ENCODE measurements at regions not wholly inside any gene's neighbourhood (a gene's known extent, or its start where the extent isn't known, plus 50 kb on each side); places are given as distances from the start of the nearest gene placed in this dataset.

GRCh38 chr9:25904701-25905100 lies 226.5 kb upstream of the TUSC1 start:
- Histone ChIP-seq H3K9me3 (ENCODE audit: control insufficient read depth, insufficient read depth, low read length) (peaks cover 2% of the 10 kb centered on the region), H3K27ac (ENCODE audit: low read length) (no peak overlapping the region), H3K4me3 (ENCODE audit: low read length) (no peak overlapping the region), H3K27me3 (ENCODE audit: control insufficient read depth, insufficient read depth, low read length) (no peaks in the 10 kb centered on the region), H3K36me3 (ENCODE audit: control insufficient read depth, insufficient read depth, low read length) (no peaks in the 10 kb centered on the region), H3K4me1 (ENCODE audit: control insufficient read depth, insufficient read depth, low read length) (no peaks in the 10 kb centered on the region)
- H3K27ac Mint-ChIP-seq = no peak overlapping the region
- WGBS (ENCODE audit: insufficient coverage) = no CpG with 5 or more reads among the region's 1 CpG
- ATAC-seq (no peak), DNase-seq (no peak)
- H3K9me3 Mint-ChIP-seq = peaks cover 33 to 35% of the 10 kb centered on the region in 2 donors
- no peak overlapping the region for H3K4me3 Mint-ChIP-seq
- intact Hi-C loops (cut with micrococcal nuclease) = no loop called here
- peaks cover 20% of the 10 kb centered on the region for H3K36me3 Mint-ChIP-seq
- H3K27me3 Mint-ChIP-seq (ENCODE audit: low read depth in 2 of 2) = no peaks in the 10 kb centered on the region
- H3K4me1 Mint-ChIP-seq = no peaks in the 10 kb centered on the region
- no peak for TF ChIP-seq CTCF (IDR thresholded peaks at IDR 0.05)

GRCh38 chr9:25891527-25891926 lies 213.3 kb upstream of the TUSC1 start:
- peaks cover 19 to 34% of the 10 kb centered on the region in 2 donors for H3K9me3 Mint-ChIP-seq
- Histone ChIP-seq H3K27ac (ENCODE audit: low read length) (no peak overlapping the region), H3K9me3 (ENCODE audit: control insufficient read depth, insufficient read depth, low read length) (peaks cover 11% of the 10 kb centered on the region), H3K36me3 (ENCODE audit: control insufficient read depth, insufficient read depth, low read length) (no peaks in the 10 kb centered on the region), H3K4me1 (ENCODE audit: control insufficient read depth, insufficient read depth, low read length) (no peaks in the 10 kb centered on the region), H3K27me3 (ENCODE audit: control insufficient read depth, insufficient read depth, low read length) (no peaks in the 10 kb centered on the region), H3K4me3 (ENCODE audit: low read length) (no peak overlapping the region)
- WGBS (ENCODE audit: insufficient coverage) = 78% methylated on average over 3 of the region's 3 CpGs
- no peak for DNase-seq
- H3K4me3 Mint-ChIP-seq = no peak overlapping the region
- no peaks in the 10 kb centered on the region for H3K4me1 Mint-ChIP-seq
- ATAC-seq = no peak
- no peak overlapping the region for H3K27ac Mint-ChIP-seq
- H3K27me3 Mint-ChIP-seq (ENCODE audit: low read depth in 2 of 2) = no peaks in the 10 kb centered on the region
- peaks cover 18% of the 10 kb centered on the region for H3K36me3 Mint-ChIP-seq
- intact Hi-C loops (cut with micrococcal nuclease) = no loop called here
- no peak for TF ChIP-seq CTCF (IDR thresholded peaks at IDR 0.05)

- TF ChIP-seq CTCF (IDR thresholded peaks at IDR 0.05) = no peak
- Mint-ChIP-seq H3K9me3 (peaks cover 16 to 28% of the 10 kb centered on the region in 2 donors), H3K4me3 (no peak overlapping the region), H3K36me3 (peaks cover 18% of the 10 kb centered on the region), H3K27me3 (ENCODE audit: low read depth in 2 of 2) (no peaks in the 10 kb centered on the region), H3K4me1 (no peaks in the 10 kb centered on the region), H3K27ac (no peak overlapping the region)
- Histone ChIP-seq H3K36me3 (ENCODE audit: control insufficient read depth, insufficient read depth, low read length) (no peaks in the 10 kb centered on the region), H3K27ac (ENCODE audit: low read length) (no peak overlapping the region), H3K4me3 (ENCODE audit: low read length) (no peak overlapping the region), H3K9me3 (ENCODE audit: control insufficient read depth, insufficient read depth, low read length) (peaks cover 11% of the 10 kb centered on the region), H3K4me1 (ENCODE audit: control insufficient read depth, insufficient read depth, low read length) (no peaks in the 10 kb centered on the region), H3K27me3 (ENCODE audit: control insufficient read depth, insufficient read depth, low read length) (no peaks in the 10 kb centered on the region)
- ATAC-seq (no peak), DNase-seq (no peak)
- intact Hi-C loops (cut with micrococcal nuclease) = no loop called here
- WGBS (ENCODE audit: insufficient coverage) = no CpG with 5 or more reads among the region's 1 CpG
These were observed 211.4 kb upstream of the TUSC1 start for GRCh38 chr9:25889661-25890060.

- no peak for TF ChIP-seq CTCF (IDR thresholded peaks at IDR 0.05)
These were observed 198.0 kb upstream of the TUSC1 start for GRCh38 chr9:25876248-25876647.

More at GRCh38 chr9:25876248-25876647, 198.0 kb upstream of the TUSC1 start:
- no peaks in the 10 kb centered on the region for H3K27me3 ChIP-seq (ENCODE audit: control insufficient read depth, insufficient read depth, low read length)
- H3K4me3 ChIP-seq (ENCODE audit: low read length) = no peak overlapping the region
- H3K27ac Mint-ChIP-seq = no peak overlapping the region
- H3K36me3 ChIP-seq (ENCODE audit: control insufficient read depth, insufficient read depth, low read length) = no peaks in the 10 kb centered on the region
- no peaks in the 10 kb centered on the region for H3K4me1 ChIP-seq (ENCODE audit: control insufficient read depth, insufficient read depth, low read length)
- H3K36me3 Mint-ChIP-seq = peaks cover 7% of the 10 kb centered on the region
- H3K27me3 Mint-ChIP-seq (ENCODE audit: low read depth in 2 of 2) = no peaks in the 10 kb centered on the region
- H3K4me1 Mint-ChIP-seq = no peaks in the 10 kb centered on the region
- ATAC-seq = no peak
- H3K9me3 Mint-ChIP-seq = peaks cover 7 to 23% of the 10 kb centered on the region in 2 donors
- 90% methylated on average over 1 of the region's 1 CpG for WGBS (ENCODE audit: insufficient coverage)
- DNase-seq = no peak
- intact Hi-C loops (cut with micrococcal nuclease) = no loop called here
- H3K4me3 Mint-ChIP-seq = no peak overlapping the region
- no peaks in the 10 kb centered on the region for H3K9me3 ChIP-seq (ENCODE audit: control insufficient read depth, insufficient read depth, low read length)
- no peak overlapping the region for H3K27ac ChIP-seq (ENCODE audit: low read length)

Measured in natural killer cell (primary cell).